Mesenchymal stem cell (in vitro differentiated cells and primary cell): ENCODE measurements at regions not wholly inside any gene's neighbourhood (a gene's known extent, or its start where the extent isn't known, plus 50 kb on each side); places are given as distances from the start of the nearest gene placed in this dataset.
"Not testable (repeated sequence)": the region's sequence is repeated elsewhere in the genome, so short reads cannot be mapped to it uniquely, and the experiment has no call there.

ENCODE experiments used
- DNase-seq: peaks from one replicate; pipeline ENCODE4 v3.0.0-alpha.2; 2013
- H2AFZ ChIP-seq: one replicate; pipeline ENCODE4 v1.6.1; 2013; ENCODE audit warnings: low read depth, mild to moderate bottlenecking, control low read depth, inconsistent platforms, low read length, moderate library complexity
- H2AK5ac ChIP-seq: 2 replicates; pipeline ENCODE4 v1.6.1; 2013; ENCODE audit warnings: low read length, moderate library complexity, mild to moderate bottlenecking, inconsistent platforms; ENCODE audit not compliant: severe bottlenecking
- H2BK120ac ChIP-seq: one replicate; pipeline ENCODE4 v1.6.1; 2013; ENCODE audit warnings: low read depth, mild to moderate bottlenecking, inconsistent platforms, low read length, moderate library complexity
- H2BK12ac ChIP-seq, 2 experiments: one replicate each; pipeline ENCODE4 v1.6.1; 2013; ENCODE audit warnings: inconsistent platforms in 2 of 2, low read length in 2 of 2, mild to moderate bottlenecking in 2 of 2, moderate library complexity in 2 of 2, control low read depth in 1 of 2
- H2BK15ac ChIP-seq: one replicate; pipeline ENCODE4 v1.6.1; 2013; ENCODE audit warnings: mild to moderate bottlenecking, low read depth, inconsistent platforms; ENCODE audit not compliant: poor library complexity, severe bottlenecking
- H2BK5ac ChIP-seq: 2 replicates; pipeline ENCODE4 v1.6.1; 2013; ENCODE audit warnings: low read depth, mild to moderate bottlenecking, low read length, control low read depth, inconsistent platforms; ENCODE audit not compliant: poor library complexity, severe bottlenecking
- H3K14ac ChIP-seq, 2 experiments: one replicate each; pipeline ENCODE4 v1.6.1; 2013; ENCODE audit warnings: inconsistent platforms in 2 of 2, low read length in 2 of 2, control low read depth in 1 of 2, mild to moderate bottlenecking in 1 of 2, moderate library complexity in 1 of 2
- H3K18ac ChIP-seq, 2 experiments: one replicate each; pipeline ENCODE4 v1.6.1; 2013; ENCODE audit warnings: inconsistent platforms in 2 of 2, low read length in 2 of 2, control low read depth in 1 of 2, low read depth in 1 of 2, mild to moderate bottlenecking in 1 of 2
- H3K23ac ChIP-seq, 2 experiments: one replicate each; pipeline ENCODE4 v1.6.1; 2013; ENCODE audit warnings: inconsistent platforms in 2 of 2, low read length in 2 of 2, mild to moderate bottlenecking in 2 of 2, moderate library complexity in 2 of 2, control low read depth in 1 of 2
- H3K27ac ChIP-seq: 2 replicates; pipeline ENCODE4 v1.5.1; 2013; ENCODE audit warnings: mild to moderate bottlenecking, moderate library complexity, low read length, control low read depth, inconsistent platforms; ENCODE audit not compliant: poor library complexity, severe bottlenecking
- H3K27me3 ChIP-seq, 2 experiments: 2 replicates each; pipeline versions ENCODE4 v1.6.1 to v1.7.0; 2013; ENCODE audit warnings: low read length in 2 of 2, mild to moderate bottlenecking in 2 of 2, moderate library complexity in 2 of 2, control low read depth in 1 of 2, inconsistent platforms in 1 of 2; ENCODE audit not compliant: control insufficient read depth in 1 of 2, insufficient read depth in 1 of 2
- H3K36me3 ChIP-seq, 2 experiments: 2 replicates each; pipeline versions ENCODE4 v1.6.1 to v1.7.0; 2013; ENCODE audit warnings: low read length in 2 of 2, control low read depth in 1 of 2, inconsistent platforms in 1 of 2, low read depth in 1 of 2, mild to moderate bottlenecking in 1 of 2; ENCODE audit not compliant: insufficient read depth in 2 of 2, control insufficient read depth in 1 of 2
- H3K4ac ChIP-seq, 2 experiments: one replicate each; pipeline ENCODE4 v1.6.1; 2013; ENCODE audit warnings: inconsistent platforms in 2 of 2, low read length in 2 of 2, mild to moderate bottlenecking in 2 of 2, moderate library complexity in 2 of 2, control low read depth in 1 of 2, low read depth in 1 of 2
- H3K4me1 ChIP-seq: 2 replicates; pipeline ENCODE4 v1.6.1; 2013; ENCODE audit warnings: low read depth, low read length, control low read depth; ENCODE audit not compliant: control insufficient read depth, insufficient read depth
- H3K4me2 ChIP-seq: 2 replicates; pipeline ENCODE4 v1.6.1; 2013; ENCODE audit warnings: low read length, mild to moderate bottlenecking, inconsistent platforms; ENCODE audit not compliant: poor library complexity, severe bottlenecking
- H3K4me3 ChIP-seq, 2 experiments: 2 replicates each; pipeline versions ENCODE4 v1.5.1 to v1.7.0; 2013; ENCODE audit warnings: low read length in 2 of 2, mild to moderate bottlenecking in 2 of 2, control low read depth in 1 of 2, low read depth in 1 of 2; ENCODE audit not compliant: insufficient read depth in 1 of 2
- H3K79me1 ChIP-seq: replicated peaks from 2 replicates; pipeline ENCODE4 v1.6.1; 2013; ENCODE audit warnings: mild to moderate bottlenecking, control low read depth, low read length, inconsistent platforms; ENCODE audit not compliant: poor library complexity, severe bottlenecking
- H3K9ac ChIP-seq: 2 replicates; pipeline ENCODE4 v1.7.0; 2013; ENCODE audit warnings: mild to moderate bottlenecking, low read length, moderate library complexity
- H3K9me3 ChIP-seq: 2 replicates; pipeline ENCODE4 v1.7.0; 2013; ENCODE audit warnings: mild to moderate bottlenecking, low read length; ENCODE audit not compliant: control insufficient read depth
- H4K8ac ChIP-seq: one replicate; pipeline ENCODE4 v1.6.1; 2013; ENCODE audit warnings: inconsistent platforms, mild to moderate bottlenecking, low read length, moderate library complexity
- H4K91ac ChIP-seq: one replicate; pipeline ENCODE4 v1.6.1; 2013; ENCODE audit warnings: mild to moderate bottlenecking, low read length, inconsistent platforms
- WGBS: methylation state at CpG from one replicate; pipeline ENCODE4 v1.1.7; 2013; ENCODE audit warnings: mixed read lengths; 5-methylcytosine and 5-hydroxymethylcytosine counted together

- H3K27ac ChIP-seq, H4K8ac ChIP-seq, H3K23ac ChIP-seq, H3K18ac ChIP-seq, H3K36me3 ChIP-seq, H2AFZ ChIP-seq, H3K4me3 ChIP-seq, H2BK12ac ChIP-seq, H3K4me2 ChIP-seq, H2BK5ac ChIP-seq, H2BK15ac ChIP-seq, DNase-seq, H4K91ac ChIP-seq, H2AK5ac ChIP-seq, H3K9ac ChIP-seq, H3K14ac ChIP-seq, H2BK120ac ChIP-seq, H3K27me3 ChIP-seq, H3K4ac ChIP-seq, H3K9me3 ChIP-seq, H3K79me1 ChIP-seq, H3K4me1 ChIP-seq: not testable (repeated sequence)
- WGBS = 79% methylated on average over 3 of the region's 3 CpGs
Observed at GRCh38 chr16:60605652-60606051, 1430.6 kb downstream of the CDH8 start.

GRCh38 chr16:60605176-60605575, 1431.1 kb downstream of the CDH8 start:
- no peak overlapping the region for H3K14ac ChIP-seq
- no peak overlapping the region for H3K18ac ChIP-seq
- H3K4me3 ChIP-seq = no peak overlapping the region
- no peaks in the 10 kb centered on the region for H3K4me1 ChIP-seq
- H3K23ac ChIP-seq = no peak overlapping the region
- no peak overlapping the region for H4K91ac ChIP-seq
- no peak overlapping the region for H2BK5ac ChIP-seq
- H3K27me3 ChIP-seq = no peaks in the 10 kb centered on the region
- H2AFZ ChIP-seq = no peak overlapping the region
- H3K9ac ChIP-seq = no peak overlapping the region
- no peak overlapping the region for H2BK12ac ChIP-seq
- H2BK15ac ChIP-seq = no peak overlapping the region
- H3K4ac ChIP-seq = no peak overlapping the region
- H3K4me2 ChIP-seq = no peak overlapping the region
- H3K9me3 ChIP-seq = peaks cover 4% of the 10 kb centered on the region
- no peaks in the 10 kb centered on the region for H3K79me1 ChIP-seq
- no peaks in the 10 kb centered on the region for H3K36me3 ChIP-seq
- H4K8ac ChIP-seq = no peak overlapping the region
- H3K27ac ChIP-seq = no peak overlapping the region
- WGBS = 78% methylated on average over 2 of the region's 3 CpGs
- H2BK120ac ChIP-seq = no peak overlapping the region
- no peak for DNase-seq
- H2AK5ac ChIP-seq = no peak overlapping the region

- no peak overlapping the region for H2BK15ac ChIP-seq
Observed at GRCh38 chr16:60586493-60586892, 1449.7 kb downstream of the CDH8 start.

GRCh38 chr16:60582528-60582927, 1453.7 kb downstream of the CDH8 start:
- H3K36me3 ChIP-seq = no peaks in the 10 kb centered on the region
- no peak overlapping the region for H2BK120ac ChIP-seq
- peaks cover 13% of the 10 kb centered on the region for H3K9me3 ChIP-seq
- H3K4me2 ChIP-seq = no peak overlapping the region
- H2AK5ac ChIP-seq = no peak overlapping the region
- H3K14ac ChIP-seq = no peak overlapping the region
- H2AFZ ChIP-seq = no peak overlapping the region
- no peak overlapping the region for H3K4me3 ChIP-seq
- no peak overlapping the region for H3K18ac ChIP-seq
- no peak overlapping the region for H3K9ac ChIP-seq
- H2BK12ac ChIP-seq = no peak overlapping the region
- no peaks in the 10 kb centered on the region for H3K4me1 ChIP-seq
- H2BK15ac ChIP-seq = no peak overlapping the region
- DNase-seq = no peak
- H3K27ac ChIP-seq = no peak overlapping the region
- no peak overlapping the region for H4K8ac ChIP-seq
- no peak overlapping the region for H4K91ac ChIP-seq
- H3K27me3 ChIP-seq = no peaks in the 10 kb centered on the region
- no peak overlapping the region for H3K23ac ChIP-seq
- no peak overlapping the region for H3K4ac ChIP-seq
- H3K79me1 ChIP-seq = no peaks in the 10 kb centered on the region
- H2BK5ac ChIP-seq = no peak overlapping the region
- 90% methylated on average over 2 of the region's 4 CpGs for WGBS

More at GRCh38 chr16:60586493-60586892, 1449.7 kb downstream of the CDH8 start:
- no peaks in the 10 kb centered on the region for H3K4me1 ChIP-seq
- no peak overlapping the region for H2AFZ ChIP-seq
- no peak overlapping the region for H2AK5ac ChIP-seq
- H4K8ac ChIP-seq = no peak overlapping the region
- no peak overlapping the region for H2BK12ac ChIP-seq
- H3K27me3 ChIP-seq = no peaks in the 10 kb centered on the region
- H3K4ac ChIP-seq = no peak overlapping the region
- H2BK120ac ChIP-seq = no peak overlapping the region
- H3K79me1 ChIP-seq = no peaks in the 10 kb centered on the region
- no peak overlapping the region for H2BK5ac ChIP-seq
- H3K9me3 ChIP-seq = peaks cover 9% of the 10 kb centered on the region
- 73% methylated on average over 2 of the region's 2 CpGs for WGBS
- H4K91ac ChIP-seq = no peak overlapping the region
- no peak overlapping the region for H3K9ac ChIP-seq
- no peaks in the 10 kb centered on the region for H3K36me3 ChIP-seq
- H3K18ac ChIP-seq = no peak overlapping the region
- no peak for DNase-seq
- H3K27ac ChIP-seq = no peak overlapping the region
- H3K4me2 ChIP-seq = no peak overlapping the region
- H3K4me3 ChIP-seq = no peak overlapping the region
- H3K14ac ChIP-seq = no peak overlapping the region
- H3K23ac ChIP-seq = no peak overlapping the region
